ENCODE measurements at regions not wholly inside any gene's neighbourhood (a gene's known extent, or its start where the extent isn't known, plus 50 kb on each side); places are given as distances from the start of the nearest gene placed in this dataset.

- intact Hi-C loops (cut with micrococcal nuclease) (loop anchor here (1.0 kb wide), 2 partner anchors 278 to 341 kb away; no protein-coding TSS in a partner anchor), in situ Hi-C loops (cut with MboI; ENCODE audit: low sequenced_read_pairs) (no loop called here), dilution Hi-C loops (cut with HindIII; ENCODE audit: low sequenced_read_pairs, unreplicated experiment) (no loop called here)
- Histone ChIP-seq H2BK15ac (ENCODE audit: low read depth, low read length) (no peak overlapping the region), H3K27ac (ENCODE audit: insufficient read depth, low read length) (no peak overlapping the region), H2BK120ac (ENCODE audit: low read depth, low read length) (no peak overlapping the region), H4K8ac (ENCODE audit: low read depth in 2 of 2, low read length in 2 of 2) (no peak overlapping the region), H3K23ac (ENCODE audit: low read depth, low read length) (no peak overlapping the region), H3K27me3 (ENCODE audit: control insufficient read depth, insufficient read depth, low read length) (no peaks in the 10 kb centered on the region), H3K4me3 (ENCODE audit: insufficient read depth, low read depth, low read length) (no peak overlapping the region), H3K9ac (ENCODE audit: low read depth, low read length) (no peak overlapping the region), H3K9me3 (ENCODE audit: control insufficient read depth, insufficient read depth, low read length) (no peaks in the 10 kb centered on the region), H3K9me1 (ENCODE audit: insufficient read depth, low read length) (no peaks in the 10 kb centered on the region), H3K4ac (ENCODE audit: low read depth, low read length) (no peak overlapping the region), H2BK20ac (ENCODE audit: low read depth, low read length) (no peak overlapping the region), H2AK5ac (ENCODE audit: low read depth, low read length) (no peak overlapping the region), H3K18ac (ENCODE audit: low read depth, low read length) (no peak overlapping the region), H3K4me1 (ENCODE audit: control insufficient read depth, insufficient read depth, low read length) (no peaks in the 10 kb centered on the region), H4K91ac (ENCODE audit: insufficient read depth, low read depth, low read length) (no peak overlapping the region), H3K4me2 (ENCODE audit: low read depth, low read length) (no peak overlapping the region), H3K36me3 (ENCODE audit: control insufficient read depth, insufficient read depth, low read length) (no peaks in the 10 kb centered on the region), H4K20me1 (ENCODE audit: insufficient read depth, low read length) (no peaks in the 10 kb centered on the region), H2AFZ (replicated peaks; ENCODE audit: low read length, poor library complexity) (no peak overlapping the region), H2BK5ac (ENCODE audit: low read depth, low read length, poor library complexity, severe bottlenecking) (no peak overlapping the region), H2AK9ac (replicated peaks; ENCODE audit: low read depth, low read length, poor library complexity) (no peak overlapping the region), H3K14ac (replicated peaks; ENCODE audit: low read depth, low read length) (no peak overlapping the region), H3K56ac (ENCODE audit: extremely low read depth, insufficient read depth, low read length) (no peak overlapping the region), H4K5ac (ENCODE audit: low read depth, low read length) (no peak overlapping the region), H3K79me1 (ENCODE audit: low read depth in 1 of 2, low read length in 2 of 2) (no peaks in the 10 kb centered on the region)
- POLR2A ChIA-PET (ENCODE audit: unreplicated experiment), result no interaction called here
- DNase-seq (no peak), ATAC-seq (ENCODE audit: low read depth) (no peak)
- TF ChIP-seq RAD21 (IDR thresholded peaks at IDR 0.05; ENCODE audit: low read length), result peak; percentile 47
- 0 out of 2 replicates have a peak, but pooled peaks have one; percentile 10 for TF ChIP-seq SMC3 (IDR thresholded peaks at IDR 0.05; ENCODE audit: low read depth, low read length)
- TF ChIP-seq CTCF (conservative IDR thresholded peaks at IDR 0.05; ENCODE audit: low read depth, low read length), result peak; percentile 36
- no peak for TF ChIP-seq BHLHE40 (IDR thresholded peaks at IDR 0.05; ENCODE audit: low read depth, low read length)
- no CpG with 5 or more reads among the region's 1 CpG for WGBS, 2 experiments (ENCODE audit: extremely low coverage in 2 of 2, insufficient read length in 1 of 2)
- BruUV-seq (replicated peaks), result no TSS peak
- CTCF ChIA-PET, result no interaction called here
Observed at GRCh38 chr4:52172166-52172565, 121.1 kb downstream of the SPATA18 start.
